HCT116 (cell line): ENCODE measurements at regions not wholly inside any gene's neighbourhood (a gene's known extent, or its start where the extent isn't known, plus 50 kb on each side); places are given as distances from the start of the nearest gene placed in this dataset.

Source experiments
- CTCF ChIP-seq, 3 experiments: fragments of 200-600 bp in 1 of 3; sonication (generic) in 1 of 3; IDR thresholded peaks in 2 of 3; conservative IDR thresholded peaks in 1 of 3; 2 replicates each; pipeline ENCODE4 v1.5.1; 2012 to 2017; ENCODE audit warnings: low read depth in 2 of 3, low read length in 2 of 3, antibody characterized with exemption in 1 of 3, borderline replicate concordance in 1 of 3, control low read depth in 1 of 3, mild to moderate bottlenecking in 1 of 3, mixed read lengths in 1 of 3, mixed run types in 1 of 3, moderate library complexity in 1 of 3; ENCODE audit not compliant: insufficient read depth in 1 of 3
- ELF1 ChIP-seq: IDR thresholded peaks from 2 replicates; pipeline ENCODE4 v1.6.1; 2012; ENCODE audit warnings: low read depth, borderline replicate concordance
- EZH2 ChIP-seq: fragments of 200-600 bp; sonication (generic); IDR thresholded peaks from 2 replicates; pipeline ENCODE4 v1.6.1; 2017; ENCODE audit warnings: antibody characterized with exemption, mixed run types
- EZH2phosphoT487 ChIP-seq: fragments of 200-600 bp; IDR thresholded peaks from 2 replicates; pipeline ENCODE4 v1.6.1; 2018; ENCODE audit warnings: antibody characterized with exemption, borderline replicate concordance
- MAX ChIP-seq: IDR thresholded peaks from 2 replicates; pipeline ENCODE4 v1.6.1; 2012
- POLR2A ChIP-seq: IDR thresholded peaks from 2 replicates; pipeline ENCODE4 v1.7.0; 2011; ENCODE audit warnings: borderline replicate concordance; ENCODE audit not compliant: insufficient read depth, insufficient read length; ENCODE audit errors: extremely low read depth
- POLR2AphosphoS5 ChIP-seq: IDR thresholded peaks from 2 replicates; pipeline ENCODE4 v1.6.1; 2011; ENCODE audit warnings: mild to moderate bottlenecking, low read depth, low read length, moderate library complexity
- RAD21 ChIP-seq: IDR thresholded peaks from 2 replicates; pipeline ENCODE4 v1.6.1; 2012; ENCODE audit warnings: low read depth, mild to moderate bottlenecking
- SIN3A ChIP-seq: IDR thresholded peaks from 2 replicates; pipeline ENCODE4 v1.6.1; 2012; ENCODE audit warnings: low read depth
- SP1 ChIP-seq: IDR thresholded peaks from 2 replicates; pipeline ENCODE4 v1.6.1; 2012; ENCODE audit warnings: low read depth
- YY1 ChIP-seq: IDR thresholded peaks from 2 replicates; pipeline ENCODE4 v1.6.1; 2011; ENCODE audit warnings: low read length, low read depth, moderate library complexity, mild to moderate bottlenecking; ENCODE audit not compliant: insufficient replicate concordance; ENCODE audit errors: extremely low read depth
- ZBTB33 ChIP-seq: IDR thresholded peaks from 2 replicates; pipeline ENCODE4 v1.6.1; 2011; ENCODE audit warnings: mild to moderate bottlenecking, low read length, moderate library complexity; ENCODE audit not compliant: insufficient replicate concordance; ENCODE audit errors: extremely low read depth
- ZFX ChIP-seq: fragments of 450-650 bp; IDR thresholded peaks from 2 replicates; pipeline ENCODE4 v1.6.1; 2017

- TF ChIP-seq CTCF (IDR thresholded peaks at IDR 0.05 in 2 of 3, conservative IDR thresholded peaks at IDR 0.05 in 1 of 3; ENCODE audit: borderline replicate concordance in 1 of 3, insufficient read depth in 1 of 3, low read depth in 2 of 3, low read length in 2 of 3) (no peak), POLR2A (no peak), EZH2phosphoT487 (no peak), YY1 (no peak), RAD21 (no peak), POLR2AphosphoS5 (no peak), EZH2 (no peak), SP1 (no peak), ZBTB33 (no peak), ZFX (no peak), SIN3A (no peak), ELF1 (no peak), MAX (no peak)
These were observed 166.7 kb downstream of the CDC5L start for GRCh38 chr6:44554194-44554593.
